ENCODE measurements at regions not wholly inside any gene's neighbourhood (a gene's known extent, or its start where the extent isn't known, plus 50 kb on each side); places are given as distances from the start of the nearest gene placed in this dataset.
"Not testable (repeated sequence)": the region's sequence is repeated elsewhere in the genome, so short reads cannot be mapped to it uniquely, and the experiment has no call there.

- no peak for DNase-seq
Measured at GRCh38 chr2:83015035-83015715, 1443.9 kb downstream of the SUCLG1 start.

- DNase-seq, result no peak
Measured at GRCh38 chr2:83014462-83014861, 1444.6 kb downstream of the SUCLG1 start.

GRCh38 chr2:83006961-83007360 is 1452.1 kb downstream of the SUCLG1 start:
- no peak for DNase-seq

DNA sequence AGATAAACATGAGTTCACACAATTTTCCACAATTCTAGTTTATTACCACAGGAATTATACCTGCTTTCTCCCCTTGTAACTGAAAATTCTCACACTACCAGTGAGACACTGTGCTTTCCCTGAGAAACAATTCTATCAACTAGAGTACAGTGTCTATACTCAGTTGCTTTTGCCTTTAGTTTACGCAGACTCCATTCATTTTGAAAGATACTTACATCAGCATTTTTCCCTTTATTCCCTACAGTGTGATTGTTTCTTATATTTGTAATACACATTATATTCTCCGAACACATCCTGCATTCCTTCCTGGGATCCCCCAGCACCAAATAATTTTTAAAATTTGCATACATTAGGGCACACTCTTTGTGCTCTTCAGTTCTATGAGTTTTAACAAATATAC is 1455.5 kb downstream of the SUCLG1 start:
- no peak for DNase-seq

DNA sequence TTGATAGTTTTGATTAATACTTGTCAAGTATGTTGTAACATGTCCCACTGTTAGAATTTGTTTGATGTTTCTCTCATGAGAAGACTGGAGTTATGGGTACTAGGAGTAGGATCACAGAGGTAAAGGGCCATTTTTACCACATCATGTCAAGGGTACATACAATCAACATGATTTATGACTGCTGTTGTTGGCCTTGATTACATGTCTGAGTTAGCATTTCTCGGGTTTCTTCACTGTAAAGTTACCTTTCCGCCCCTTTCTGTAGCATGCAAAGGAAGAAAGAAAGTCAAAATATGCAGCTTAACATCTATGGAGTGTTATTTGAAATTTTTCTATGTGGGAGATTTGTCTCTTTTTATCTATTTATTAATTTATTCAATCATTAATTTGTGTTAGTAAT is 1456.4 kb downstream of the SUCLG1 start:
- no peak for DNase-seq

- DNase-seq, result no peak
Measured at GRCh38 chr2:82998781-82999180, 1460.3 kb downstream of the SUCLG1 start.

DNA sequence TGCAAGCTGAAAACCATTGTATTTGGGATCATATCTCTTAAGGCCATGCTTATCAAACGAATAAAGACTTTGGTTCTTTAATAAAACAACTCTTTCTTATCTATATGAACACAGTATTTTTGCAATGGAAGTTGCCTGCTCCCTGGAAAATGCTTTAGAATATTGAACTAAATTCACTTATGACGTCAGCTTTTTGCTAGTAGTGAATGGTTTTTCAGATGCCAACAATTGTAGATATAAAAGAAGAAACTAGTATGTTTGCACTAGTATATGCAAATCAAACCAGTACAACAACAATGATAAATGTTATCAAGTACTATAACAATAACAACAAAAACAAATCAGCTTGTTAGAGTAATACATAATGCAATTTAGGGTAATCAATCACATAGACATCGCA is 1462.9 kb downstream of the SUCLG1 start:
- no peak for DNase-seq

DNA sequence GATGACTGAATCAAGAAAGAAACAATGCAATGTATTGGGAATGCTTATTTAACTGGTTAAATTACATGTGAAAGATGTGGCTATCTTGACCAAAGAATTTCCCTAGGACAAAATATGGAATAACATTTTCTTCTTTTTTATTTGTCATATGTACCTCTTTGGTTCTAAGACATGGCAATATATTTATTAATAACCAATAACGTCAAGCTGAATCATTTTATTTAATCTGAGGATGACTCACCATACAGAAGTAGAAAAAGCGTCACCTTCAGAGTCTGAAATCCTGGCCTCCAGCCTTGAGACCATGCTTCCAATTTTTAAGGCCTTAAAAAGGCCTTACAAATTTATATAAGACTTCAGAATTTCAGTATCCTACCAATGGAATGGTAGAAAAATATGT is 1464.9 kb downstream of the SUCLG1 start:
- DNase-seq, result no peak

GRCh38 chr2:82993609-82994008 is 1465.5 kb downstream of the SUCLG1 start:
- no peak for DNase-seq

DNA sequence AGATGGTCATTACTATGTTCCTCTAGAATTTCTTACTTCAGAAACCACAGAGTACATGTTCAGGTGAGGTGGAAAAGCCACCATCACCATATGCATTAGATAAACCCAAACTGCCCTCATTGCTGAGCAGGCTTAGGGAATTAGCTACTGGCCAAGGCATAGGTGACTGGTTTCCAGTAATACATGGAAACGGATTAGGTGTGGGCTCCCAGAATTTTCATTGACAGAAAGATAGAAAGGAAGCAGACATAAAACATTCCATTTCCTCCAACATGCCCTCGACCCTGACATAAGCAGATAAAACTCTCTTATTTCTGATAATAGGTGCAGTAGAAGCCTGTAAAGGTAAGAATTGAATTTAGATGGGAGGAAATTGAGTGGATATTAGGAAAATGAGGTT is 1466.1 kb downstream of the SUCLG1 start:
- no peak for DNase-seq

- not testable (repeated sequence) for DNase-seq
Measured at GRCh38 chr2:82987706-82988105, 1471.4 kb downstream of the SUCLG1 start.

GRCh38 chr2:82986899-82987298 is 1472.2 kb downstream of the SUCLG1 start:
- no peak for DNase-seq

GRCh38 chr2:82985572-82986197 is 1473.4 kb downstream of the SUCLG1 start:
- no peak for DNase-seq

GRCh38 chr2:82968358-82968757 is 1490.7 kb downstream of the SUCLG1 start:
- no peak for DNase-seq

DNA sequence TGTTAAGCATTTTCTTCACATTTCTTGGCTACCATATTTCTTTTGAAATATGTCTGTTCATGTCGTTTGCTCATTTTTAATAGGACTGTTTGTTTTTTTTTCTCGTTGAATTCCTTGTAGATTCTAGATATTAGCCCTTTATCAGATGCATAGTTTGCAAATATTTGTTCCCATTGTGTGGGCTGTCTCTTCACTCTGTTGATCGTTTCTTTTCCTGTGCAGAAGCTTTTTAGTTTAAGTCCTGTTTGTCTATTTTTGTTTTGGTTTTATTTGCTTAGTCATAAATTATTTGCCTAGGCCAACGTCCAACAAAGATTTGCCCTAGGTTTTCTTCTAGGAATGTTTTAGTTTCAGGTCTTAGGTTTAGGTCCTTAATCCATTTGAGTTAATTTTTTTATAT is 1494.7 kb downstream of the SUCLG1 start:
- DNase-seq, result no peak

- no peak for DNase-seq
Measured at GRCh38 chr2:82959727-82960126, 1499.4 kb downstream of the SUCLG1 start.

DNA sequence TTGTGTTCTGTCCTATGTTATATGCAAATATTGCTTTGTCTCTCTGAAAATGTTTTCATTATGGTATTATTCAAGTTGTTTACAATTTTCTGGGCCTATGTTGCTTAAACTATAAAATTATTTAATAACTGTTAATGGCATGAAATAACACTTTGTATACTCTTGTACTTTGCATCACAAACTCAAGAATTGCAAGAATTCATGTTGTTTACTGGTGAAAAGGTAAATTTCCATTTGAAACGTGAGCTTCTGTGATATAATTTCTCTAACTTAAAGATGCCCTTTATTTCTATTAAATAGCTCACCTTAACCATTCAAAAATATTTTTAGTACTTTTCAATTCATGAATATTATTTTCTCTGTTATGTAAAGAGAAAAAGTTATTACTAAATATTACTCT is 1504.2 kb downstream of the SUCLG1 start:
- DNase-seq, result no peak

DNA sequence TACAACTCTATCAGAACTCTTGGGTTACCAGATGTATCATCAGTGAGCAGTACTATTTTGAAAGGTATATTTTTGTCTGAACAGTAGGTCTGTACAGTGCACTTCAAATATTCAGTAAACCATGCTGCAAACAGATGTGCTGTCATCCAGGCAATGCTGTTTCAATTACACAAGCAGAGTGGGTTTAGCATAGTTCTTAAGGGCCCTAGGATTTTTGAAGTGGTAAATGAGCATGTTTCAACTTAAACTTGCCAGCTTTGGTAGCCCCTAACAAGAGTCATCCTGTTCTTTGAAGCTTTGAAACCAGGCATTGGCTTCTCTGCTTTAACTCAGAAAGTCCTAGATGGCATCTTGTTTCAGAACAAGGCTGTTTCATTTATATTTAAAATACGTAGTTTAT is 1519.9 kb downstream of the SUCLG1 start:
- DNase-seq, result no peak

GRCh38 chr2:82938321-82938845 is 1520.7 kb downstream of the SUCLG1 start:
- not testable (repeated sequence) for DNase-seq

DNA sequence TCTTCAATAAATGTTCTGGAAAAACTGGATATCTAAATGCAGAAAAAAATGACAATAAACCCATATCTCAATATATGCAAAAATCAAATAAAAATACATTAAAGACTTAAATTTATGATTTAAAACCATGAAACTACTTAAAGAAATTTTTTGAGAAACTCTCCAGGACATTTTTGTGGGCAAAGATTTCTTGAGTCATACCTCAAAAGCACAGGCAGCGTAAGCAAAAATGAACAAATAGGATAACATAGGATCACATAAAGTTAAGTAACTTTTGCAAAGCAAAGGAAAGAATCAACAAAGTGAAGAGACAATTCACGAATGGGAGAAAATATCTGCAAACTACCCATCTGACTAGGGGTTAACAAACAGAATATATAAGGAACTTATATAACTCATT is 1545.5 kb downstream of the SUCLG1 start:
- DNase-seq, result no peak

DNA sequence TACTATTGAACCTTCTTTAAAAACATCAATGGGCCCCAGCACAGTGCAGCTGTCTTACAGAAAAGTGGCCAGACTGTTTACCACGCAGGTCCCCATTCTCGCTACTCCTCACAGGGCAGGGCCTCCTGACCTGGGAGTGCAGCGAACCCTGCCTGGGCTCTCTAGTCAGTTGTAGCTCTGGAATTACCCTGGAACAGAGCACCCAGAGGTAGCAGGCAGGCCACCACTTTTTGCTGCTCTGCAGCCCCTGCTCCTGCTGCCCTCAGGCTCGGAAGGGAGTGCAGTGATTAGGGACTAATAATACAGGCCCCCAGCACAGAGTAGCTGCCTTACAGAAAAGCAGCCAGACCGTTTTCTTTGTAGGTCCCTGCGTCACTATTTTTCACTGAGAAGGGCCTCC is 1563.0 kb downstream of the SUCLG1 start:
- DNase-seq, result no peak

DNA sequence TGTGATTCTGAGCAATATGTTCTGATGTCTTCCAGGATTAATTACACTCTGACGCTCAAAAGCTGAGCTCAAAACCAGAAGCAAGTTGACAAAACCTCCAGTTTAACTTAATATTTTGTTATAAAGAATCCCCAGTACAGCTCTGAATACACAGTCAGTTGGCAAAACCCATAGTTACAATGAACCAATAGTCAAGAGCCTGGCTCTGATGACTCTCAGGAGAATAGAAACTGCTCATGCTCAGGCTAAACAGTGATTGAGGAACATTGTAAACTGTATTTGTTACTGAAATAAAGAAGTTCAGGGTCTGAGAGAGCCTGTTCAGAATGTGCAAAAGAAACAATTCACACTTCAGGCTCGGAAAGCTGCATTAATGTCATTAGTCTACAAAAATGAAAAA is 1565.9 kb downstream of the SUCLG1 start:
- no peak for DNase-seq

DNA sequence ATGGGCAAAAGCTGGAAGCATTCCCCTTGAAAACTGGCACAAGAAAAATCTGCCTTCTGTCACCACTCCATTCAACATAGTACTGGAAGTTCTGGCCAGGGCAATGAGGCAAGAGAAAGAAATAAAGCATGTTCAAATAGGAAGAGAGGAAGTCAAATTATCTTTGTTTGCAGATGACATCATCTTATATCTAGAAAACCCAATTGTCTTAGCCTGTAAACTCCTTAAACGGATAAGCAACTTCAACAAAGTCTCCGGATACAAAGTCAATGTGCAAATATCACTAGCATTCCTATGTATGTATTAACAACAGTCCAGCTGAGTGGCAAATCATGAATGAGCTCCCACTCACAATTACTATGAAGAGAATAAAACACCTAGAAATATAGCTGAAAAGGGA is 1579.3 kb downstream of the SUCLG1 start:
- DNase-seq, result no peak

DNA sequence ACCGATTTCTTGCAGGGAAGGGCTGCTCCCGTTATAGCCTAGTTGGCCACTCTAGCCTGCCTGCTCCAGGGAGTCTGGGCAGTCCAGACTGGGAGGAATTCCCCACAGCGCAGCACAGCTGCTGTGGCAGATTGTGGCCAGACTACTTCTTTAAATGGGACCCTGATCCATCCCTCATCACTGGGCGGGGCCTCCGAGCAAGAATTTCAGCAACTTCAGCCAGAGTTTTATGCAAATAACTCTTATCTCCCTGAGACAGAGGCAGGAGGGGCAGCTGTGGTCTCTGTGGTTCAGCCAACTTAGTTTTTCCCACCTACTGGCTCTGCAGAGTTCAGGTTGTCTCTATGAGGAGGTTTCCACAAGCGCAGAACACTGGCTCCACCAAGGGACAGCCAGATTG is 1583.2 kb downstream of the SUCLG1 start:
- DNase-seq, result no peak

GRCh38 chr2:82857967-82858366 is 1601.1 kb downstream of the SUCLG1 start:
- DNase-seq, result no peak
